ENCODE measurements at regions not wholly inside any gene's neighbourhood (a gene's known extent, or its start where the extent isn't known, plus 50 kb on each side); places are given as distances from the start of the nearest gene placed in this dataset.

DNA sequence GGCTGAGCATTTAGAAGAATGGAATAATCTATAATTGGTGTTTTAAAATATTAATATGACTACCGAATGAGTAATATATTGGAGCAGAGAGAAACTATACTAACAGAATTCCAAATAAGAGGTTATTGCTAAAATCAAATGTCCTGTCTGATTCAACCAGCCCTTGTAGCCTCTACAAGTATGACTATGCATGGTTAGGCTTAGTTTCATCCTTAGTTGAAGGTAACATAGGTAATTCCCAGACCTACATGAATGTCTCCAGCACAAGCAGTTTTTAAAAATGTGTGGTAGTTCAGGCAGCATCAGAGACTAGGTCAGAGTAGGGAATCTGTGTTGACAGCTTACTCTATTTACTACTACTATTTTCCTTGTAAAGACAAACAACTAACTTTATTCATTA, 51.7 kb upstream of the SLC27A6 start:
- no peak for DNase-seq (ENCODE audit: low spot score)
- TF ChIP-seq, protein P1, sequence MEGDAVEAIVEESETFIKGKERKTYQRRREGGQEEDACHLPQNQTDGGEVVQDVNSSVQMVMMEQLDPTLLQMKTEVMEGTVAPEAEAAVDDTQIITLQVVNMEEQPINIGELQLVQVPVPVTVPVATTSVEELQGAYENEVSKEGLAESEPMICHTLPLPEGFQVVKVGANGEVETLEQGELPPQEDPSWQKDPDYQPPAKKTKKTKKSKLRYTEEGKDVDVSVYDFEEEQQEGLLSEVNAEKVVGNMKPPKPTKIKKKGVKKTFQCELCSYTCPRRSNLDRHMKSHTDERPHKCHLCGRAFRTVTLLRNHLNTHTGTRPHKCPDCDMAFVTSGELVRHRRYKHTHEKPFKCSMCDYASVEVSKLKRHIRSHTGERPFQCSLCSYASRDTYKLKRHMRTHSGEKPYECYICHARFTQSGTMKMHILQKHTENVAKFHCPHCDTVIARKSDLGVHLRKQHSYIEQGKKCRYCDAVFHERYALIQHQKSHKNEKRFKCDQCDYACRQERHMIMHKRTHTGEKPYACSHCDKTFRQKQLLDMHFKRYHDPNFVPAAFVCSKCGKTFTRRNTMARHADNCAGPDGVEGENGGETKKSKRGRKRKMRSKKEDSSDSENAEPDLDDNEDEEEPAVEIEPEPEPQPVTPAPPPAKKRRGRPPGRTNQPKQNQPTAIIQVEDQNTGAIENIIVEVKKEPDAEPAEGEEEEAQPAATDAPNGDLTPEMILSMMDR (IDR thresholded peaks at IDR 0.05) = no peak
- no peak for ATAC-seq (ENCODE audit: low FRiP score)

Measured in omental fat pad (tissue), 3 donors.